ENCODE measurements at regions not wholly inside any gene's neighbourhood (a gene's known extent, or its start where the extent isn't known, plus 50 kb on each side); places are given as distances from the start of the nearest gene placed in this dataset.
A peak's percentile ranks its signal among the peaks of the same experiment; 100 is the strongest.
"Not testable (repeated sequence)": the region's sequence is repeated elsewhere in the genome, so short reads cannot be mapped to it uniquely, and the experiment has no call there.

DNA sequence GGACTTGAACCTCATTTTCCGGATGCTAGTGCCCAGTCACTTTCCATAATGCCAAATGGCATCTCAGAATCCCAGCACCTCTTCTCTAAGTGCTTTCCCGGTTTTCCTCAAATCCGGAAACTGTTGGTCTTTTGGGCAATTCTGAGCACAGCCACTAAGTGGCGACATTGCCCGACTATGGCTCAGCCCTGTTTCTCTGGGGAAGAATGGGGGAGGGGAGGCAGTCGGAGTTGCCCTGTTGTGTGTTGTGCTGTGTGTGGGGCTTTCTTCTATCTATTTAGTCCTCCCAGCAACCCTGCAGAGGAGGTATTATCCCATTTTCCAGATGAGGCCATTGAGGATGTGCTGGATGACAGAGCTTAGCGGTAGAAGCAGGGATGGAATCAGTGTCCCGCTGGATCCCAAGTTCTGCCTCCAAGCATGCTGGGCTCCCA is 175.0 kb downstream of the FCRL5 start:
- not testable (repeated sequence) for H2AFZ ChIP-seq (ENCODE audit: low read depth, low read length); H3K9ac ChIP-seq (ENCODE audit: low read length); H3K9me3 Mint-ChIP-seq (ENCODE audit: unreplicated experiment); DNase-seq (ENCODE audit: low read depth); H3K36me3 Mint-ChIP-seq (ENCODE audit: low read depth, unreplicated experiment); H4K20me1 ChIP-seq (ENCODE audit: insufficient read depth, low read length); H3K4me3 ChIP-seq (ENCODE audit: insufficient read depth, low read depth, low read length); H3K4me1 ChIP-seq (ENCODE audit: insufficient read depth, low read length); H3K4me2 ChIP-seq (ENCODE audit: low read length); H3K27ac ChIP-seq (ENCODE audit: low read depth, low read length); H3K79me2 ChIP-seq (ENCODE audit: insufficient read depth, low read length); H3K27ac Mint-ChIP-seq (ENCODE audit: unreplicated experiment); H3K27me3 ChIP-seq (ENCODE audit: insufficient read depth, low read length); H3K4me3 Mint-ChIP-seq (ENCODE audit: unreplicated experiment); FAIRE-seq; H3K4me1 Mint-ChIP-seq (ENCODE audit: low read depth, unreplicated experiment); H3K36me3 ChIP-seq (ENCODE audit: insufficient read depth, low read length); H3K9me3 ChIP-seq (ENCODE audit: insufficient read depth, low read depth, low read length)
- TF ChIP-seq, protein P1, sequence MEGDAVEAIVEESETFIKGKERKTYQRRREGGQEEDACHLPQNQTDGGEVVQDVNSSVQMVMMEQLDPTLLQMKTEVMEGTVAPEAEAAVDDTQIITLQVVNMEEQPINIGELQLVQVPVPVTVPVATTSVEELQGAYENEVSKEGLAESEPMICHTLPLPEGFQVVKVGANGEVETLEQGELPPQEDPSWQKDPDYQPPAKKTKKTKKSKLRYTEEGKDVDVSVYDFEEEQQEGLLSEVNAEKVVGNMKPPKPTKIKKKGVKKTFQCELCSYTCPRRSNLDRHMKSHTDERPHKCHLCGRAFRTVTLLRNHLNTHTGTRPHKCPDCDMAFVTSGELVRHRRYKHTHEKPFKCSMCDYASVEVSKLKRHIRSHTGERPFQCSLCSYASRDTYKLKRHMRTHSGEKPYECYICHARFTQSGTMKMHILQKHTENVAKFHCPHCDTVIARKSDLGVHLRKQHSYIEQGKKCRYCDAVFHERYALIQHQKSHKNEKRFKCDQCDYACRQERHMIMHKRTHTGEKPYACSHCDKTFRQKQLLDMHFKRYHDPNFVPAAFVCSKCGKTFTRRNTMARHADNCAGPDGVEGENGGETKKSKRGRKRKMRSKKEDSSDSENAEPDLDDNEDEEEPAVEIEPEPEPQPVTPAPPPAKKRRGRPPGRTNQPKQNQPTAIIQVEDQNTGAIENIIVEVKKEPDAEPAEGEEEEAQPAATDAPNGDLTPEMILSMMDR (IDR thresholded peaks at IDR 0.05; ENCODE audit: insufficient read depth, low read depth, low read length) = peak; percentile 54
- H3K27me3 Mint-ChIP-seq (ENCODE audit: low read depth, unreplicated experiment) = peaks cover 12% of the 10 kb centered on the region

DNA sequence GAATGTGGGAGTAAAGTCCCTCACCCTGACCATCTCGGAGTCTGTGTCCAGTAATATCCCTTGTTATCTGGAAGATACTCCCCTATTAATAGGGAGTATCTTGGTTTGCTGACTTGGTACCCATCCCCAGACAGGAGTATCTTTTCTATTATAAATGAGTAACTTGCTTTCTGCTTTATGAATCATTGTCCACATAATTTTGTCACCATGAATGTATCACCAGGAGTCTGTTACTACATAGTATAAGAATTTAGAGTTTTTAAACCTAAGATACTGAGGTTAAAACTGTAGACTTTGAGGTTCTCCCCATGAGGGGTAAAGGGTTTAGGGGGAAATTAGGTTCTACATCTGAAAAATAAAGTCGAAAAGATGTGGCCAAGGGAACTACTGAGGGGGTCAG is 175.6 kb downstream of the FCRL5 start:
- H3K9me3 ChIP-seq (ENCODE audit: insufficient read depth, low read depth, low read length) = no peaks in the 10 kb centered on the region
- no peak for TF ChIP-seq EZH2 (IDR thresholded peaks at IDR 0.05; ENCODE audit: insufficient read depth, low read length)
- TF ChIP-seq, protein P1 (IDR thresholded peaks at IDR 0.05; ENCODE audit: insufficient read depth, low read depth, low read length) = no peak
- FAIRE-seq (no peak), DNase-seq (ENCODE audit: low read depth) (no peak)
- H3K4me2 ChIP-seq (ENCODE audit: low read length) = no peak overlapping the region
- no peaks in the 10 kb centered on the region for H3K36me3 ChIP-seq (ENCODE audit: insufficient read depth, low read length)
- H3K4me1 Mint-ChIP-seq (ENCODE audit: low read depth, unreplicated experiment) = peaks cover 3% of the 10 kb centered on the region
- H3K9me3 Mint-ChIP-seq (ENCODE audit: unreplicated experiment) = no peaks in the 10 kb centered on the region
- H2AFZ ChIP-seq (ENCODE audit: low read depth, low read length) = no peak overlapping the region
- H3K4me3 Mint-ChIP-seq (ENCODE audit: unreplicated experiment) = no peak overlapping the region
- peaks cover 9% of the 10 kb centered on the region for H3K27me3 Mint-ChIP-seq (ENCODE audit: low read depth, unreplicated experiment)
- no peak overlapping the region for H3K27ac ChIP-seq (ENCODE audit: low read depth, low read length)
- H3K79me2 ChIP-seq (ENCODE audit: insufficient read depth, low read length) = no peaks in the 10 kb centered on the region
- no peak overlapping the region for H3K4me3 ChIP-seq (ENCODE audit: insufficient read depth, low read depth, low read length)
- no peak overlapping the region for H3K27ac Mint-ChIP-seq (ENCODE audit: unreplicated experiment)
- H3K9ac ChIP-seq (ENCODE audit: low read length) = no peak overlapping the region
- no peaks in the 10 kb centered on the region for H3K36me3 Mint-ChIP-seq (ENCODE audit: low read depth, unreplicated experiment)
- peaks cover 5% of the 10 kb centered on the region for H3K27me3 ChIP-seq (ENCODE audit: insufficient read depth, low read length)
- H3K4me1 ChIP-seq (ENCODE audit: insufficient read depth, low read length) = no peaks in the 10 kb centered on the region
- H4K20me1 ChIP-seq (ENCODE audit: insufficient read depth, low read length) = no peaks in the 10 kb centered on the region

DNA sequence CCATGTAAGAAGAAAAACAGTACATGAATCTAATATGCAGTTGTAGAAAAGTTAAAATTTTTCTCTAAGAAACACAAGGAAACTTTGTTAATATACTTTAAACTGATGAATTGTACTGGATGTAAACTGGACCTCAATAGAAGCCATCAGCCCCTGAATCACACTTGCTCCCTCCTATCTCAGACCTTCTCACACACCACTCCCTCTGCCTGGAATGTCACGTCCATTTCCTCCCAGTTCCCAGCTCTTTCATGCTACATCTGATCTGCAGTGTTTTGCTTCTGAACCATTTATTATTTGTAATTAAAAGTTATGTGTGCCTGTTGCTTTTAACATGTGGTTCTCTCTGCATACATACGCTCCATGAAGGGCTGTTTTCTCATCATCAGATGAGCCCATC is 180.0 kb downstream of the FCRL5 start:
- not testable (repeated sequence) for H3K9ac ChIP-seq (ENCODE audit: low read length); H4K20me1 ChIP-seq (ENCODE audit: insufficient read depth, low read length); H3K27ac ChIP-seq (ENCODE audit: low read depth, low read length); H3K4me3 Mint-ChIP-seq (ENCODE audit: unreplicated experiment); H3K36me3 ChIP-seq (ENCODE audit: insufficient read depth, low read length); H3K4me2 ChIP-seq (ENCODE audit: low read length); H3K4me1 Mint-ChIP-seq (ENCODE audit: low read depth, unreplicated experiment); DNase-seq (ENCODE audit: low read depth); H3K4me1 ChIP-seq (ENCODE audit: insufficient read depth, low read length); H3K27ac Mint-ChIP-seq (ENCODE audit: unreplicated experiment); H2AFZ ChIP-seq (ENCODE audit: low read depth, low read length); H3K79me2 ChIP-seq (ENCODE audit: insufficient read depth, low read length); H3K9me3 Mint-ChIP-seq (ENCODE audit: unreplicated experiment); FAIRE-seq; H3K4me3 ChIP-seq (ENCODE audit: insufficient read depth, low read depth, low read length); H3K27me3 ChIP-seq (ENCODE audit: insufficient read depth, low read length); H3K9me3 ChIP-seq (ENCODE audit: insufficient read depth, low read depth, low read length); H3K36me3 Mint-ChIP-seq (ENCODE audit: low read depth, unreplicated experiment)
- H3K27me3 Mint-ChIP-seq (ENCODE audit: low read depth, unreplicated experiment) = peaks cover 15% of the 10 kb centered on the region
